Activated CD8-positive, alpha-beta memory T cell treated with anti-CD3 and anti-CD28 coated beads for 24 hours (primary cell): ENCODE measurements at regions not wholly inside any gene's neighbourhood (a gene's known extent, or its start where the extent isn't known, plus 50 kb on each side); places are given as distances from the start of the nearest gene placed in this dataset.

Experiments used
- DNase-seq: peaks from one replicate; pipeline ENCODE4 v3.0.0-alpha.2; 2020

DNA sequence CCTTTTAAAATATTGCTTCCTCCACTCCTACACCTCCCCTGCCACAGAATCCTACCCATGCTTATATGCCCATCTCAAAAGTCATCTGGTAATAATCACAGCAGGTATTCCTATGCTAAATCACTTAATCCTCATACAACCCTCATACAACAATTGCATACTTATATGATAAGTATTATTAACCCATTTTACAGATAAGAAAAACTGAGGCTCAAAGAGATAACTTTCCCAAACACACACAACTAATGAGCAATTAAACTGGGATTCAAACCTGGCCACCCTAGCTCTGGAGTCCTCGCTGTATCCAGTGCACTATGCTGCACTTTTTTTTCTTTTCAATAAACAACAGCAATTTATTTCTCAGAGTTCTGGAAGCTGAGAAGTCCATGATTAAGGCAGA lies 99.8 kb upstream of the TSPAN5 start:
- DNase-seq = no peak

DNA sequence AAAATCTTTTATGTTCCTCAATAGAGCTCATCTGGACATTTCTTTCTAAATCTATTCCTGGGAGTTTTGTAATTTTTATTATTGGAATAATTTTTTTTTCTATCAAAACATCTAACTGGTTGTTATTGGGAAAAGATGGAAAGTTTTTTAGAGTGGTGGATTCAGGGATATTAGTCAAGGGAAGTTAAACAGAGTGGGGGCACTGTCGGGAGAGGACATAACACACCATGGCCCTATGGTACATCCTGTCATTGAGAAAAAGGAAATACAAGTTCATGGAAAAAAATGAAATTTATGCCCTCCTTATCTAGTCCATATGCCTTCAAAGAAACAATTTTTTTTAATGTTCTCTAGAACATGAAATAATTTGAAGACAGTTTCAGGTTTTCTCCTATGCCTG lies 96.3 kb upstream of the TSPAN5 start:
- no peak for DNase-seq

- no peak for DNase-seq
Measured at GRCh38 chr4:98749206-98749605, 90.8 kb upstream of the TSPAN5 start.

- no peak for DNase-seq
Measured at GRCh38 chr4:98748609-98749008, 90.2 kb upstream of the TSPAN5 start.

GRCh38 chr4:98747393-98748091 lies 89.1 kb upstream of the TSPAN5 start:
- no peak for DNase-seq

DNA sequence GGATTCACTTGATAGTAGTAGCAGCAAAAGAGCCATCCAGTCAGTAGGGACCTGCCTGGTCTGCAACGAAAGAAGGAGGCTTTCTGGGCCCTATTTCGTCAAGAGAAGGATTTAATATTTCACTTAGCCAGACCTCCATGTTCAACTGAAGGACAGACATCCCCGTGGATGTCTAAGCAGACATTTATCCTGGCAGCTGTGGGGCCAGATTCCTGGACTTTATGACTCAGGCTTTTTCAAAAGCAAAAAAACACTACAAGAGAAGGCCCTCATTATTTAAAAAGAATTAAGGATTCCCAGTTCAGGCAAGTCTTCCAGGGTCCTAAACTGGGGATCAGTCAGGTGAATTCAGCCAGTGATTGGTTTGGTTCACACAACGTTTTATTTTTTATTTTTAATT lies 88.5 kb upstream of the TSPAN5 start:
- no peak for DNase-seq

GRCh38 chr4:98746530-98746929 lies 88.1 kb upstream of the TSPAN5 start:
- no peak for DNase-seq

- DNase-seq = no peak
Measured at GRCh38 chr4:98745366-98745765, 87.0 kb upstream of the TSPAN5 start.

- no peak for DNase-seq
Measured at GRCh38 chr4:98744372-98745150, 86.2 kb upstream of the TSPAN5 start.

DNA sequence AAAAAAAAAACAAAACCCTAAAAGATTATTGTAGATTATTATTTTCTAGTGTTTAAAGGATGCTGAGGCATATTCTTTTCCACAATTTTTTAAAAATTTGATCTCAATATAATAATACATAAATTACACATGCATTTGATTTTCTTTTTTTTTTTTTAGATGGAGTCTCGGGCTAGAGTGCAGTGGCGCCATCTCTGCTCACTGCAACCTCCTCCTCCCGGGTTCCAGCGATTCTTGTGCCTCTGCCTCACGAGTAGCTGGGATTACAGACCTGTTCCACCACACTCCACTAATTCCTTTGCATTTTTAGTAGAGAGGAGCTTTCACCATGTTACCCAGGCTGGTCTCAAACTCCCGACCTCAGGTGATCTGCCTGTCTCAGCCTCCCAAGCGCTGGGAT lies 83.5 kb upstream of the TSPAN5 start:
- no peak for DNase-seq

GRCh38 chr4:98739751-98740150 lies 81.3 kb upstream of the TSPAN5 start:
- no peak for DNase-seq

- no peak for DNase-seq
Measured at GRCh38 chr4:98733601-98734000, 75.2 kb upstream of the TSPAN5 start.

GRCh38 chr4:98728871-98729270 lies 70.5 kb upstream of the TSPAN5 start:
- DNase-seq = no peak

- DNase-seq = no peak
Measured at GRCh38 chr4:98728433-98728832, 70.0 kb upstream of the TSPAN5 start.

DNA sequence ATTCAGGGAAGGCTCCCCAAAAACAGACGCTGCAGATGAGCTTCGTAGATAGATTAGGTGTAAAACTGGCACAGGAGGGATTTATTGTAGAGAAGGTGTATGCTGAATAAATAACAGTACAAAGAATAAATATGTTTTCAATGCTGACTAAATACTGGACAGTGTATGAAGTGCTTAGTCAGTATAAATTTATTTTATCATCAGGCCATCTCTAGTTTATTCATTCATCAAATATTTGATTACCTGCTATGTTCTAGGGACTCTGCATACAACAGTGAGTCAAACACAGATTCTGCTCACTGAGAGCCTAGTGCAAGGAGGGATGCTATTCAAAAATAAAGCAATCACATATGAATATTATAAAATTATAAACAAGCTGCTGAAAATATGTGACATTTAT lies 63.6 kb upstream of the TSPAN5 start:
- DNase-seq = no peak

- DNase-seq = no peak
Measured at GRCh38 chr4:98720871-98721480, 62.6 kb upstream of the TSPAN5 start.

GRCh38 chr4:98716796-98717195 lies 58.4 kb upstream of the TSPAN5 start:
- no peak for DNase-seq

- DNase-seq = no peak
Measured at GRCh38 chr4:98712607-98713006, 54.2 kb upstream of the TSPAN5 start.

- no peak for DNase-seq
Measured at GRCh38 chr4:98711526-98711925, 53.1 kb upstream of the TSPAN5 start.

- no peak for DNase-seq
Measured at GRCh38 chr4:98710831-98711230, 52.4 kb upstream of the TSPAN5 start.
